NCI-H1417 (cell line): ENCODE measurements at regions not wholly inside any gene's neighbourhood (a gene's known extent, or its start where the extent isn't known, plus 50 kb on each side); places are given as distances from the start of the nearest gene placed in this dataset.
"Not testable (repeated sequence)": the region's sequence is repeated elsewhere in the genome, so short reads cannot be mapped to it uniquely, and the experiment has no call there.

ENCODE experiments used
- DNase-seq, 3 experiments: peaks; one replicate each; lab custom pipeline; 2025; lab: John Stamatoyannopoulos, UW

GRCh38 chr6:105537981-105538578 lies 135.2 kb upstream of the PREP start:
- no peak for DNase-seq

GRCh38 chr6:105536961-105537360 lies 134.1 kb upstream of the PREP start:
- no peak for DNase-seq

- DNase-seq: no peak
These were observed 130.4 kb upstream of the PREP start for GRCh38 chr6:105533301-105533700.

- DNase-seq: no peak
These were observed 123.5 kb upstream of the PREP start for GRCh38 chr6:105526225-105526872.

GRCh38 chr6:105522626-105523322 lies 119.9 kb upstream of the PREP start:
- DNase-seq: no peak

- no peak for DNase-seq
These were observed 117.1 kb upstream of the PREP start for GRCh38 chr6:105519954-105520353.

GRCh38 chr6:105518993-105519392 lies 116.1 kb upstream of the PREP start:
- not testable (repeated sequence) for DNase-seq

GRCh38 chr6:105515054-105515453 lies 112.2 kb upstream of the PREP start:
- DNase-seq: peak in 1 of 3 experiments; percentile 18

- DNase-seq: no peak
These were observed 111.4 kb upstream of the PREP start for GRCh38 chr6:105514306-105514705.

- DNase-seq: no peak
These were observed 108.8 kb upstream of the PREP start for GRCh38 chr6:105511639-105512038.

GRCh38 chr6:105510746-105511145 lies 107.9 kb upstream of the PREP start:
- no peak for DNase-seq

GRCh38 chr6:105509506-105510331 lies 106.8 kb upstream of the PREP start:
- DNase-seq: no peak

- DNase-seq: no peak
These were observed 104.9 kb upstream of the PREP start for GRCh38 chr6:105507811-105508210.

- no peak for DNase-seq
These were observed 101.8 kb upstream of the PREP start for GRCh38 chr6:105504706-105505105.

- no peak for DNase-seq
These were observed 100.8 kb upstream of the PREP start for GRCh38 chr6:105503641-105504040.

GRCh38 chr6:105501826-105502344 lies 99.0 kb upstream of the PREP start:
- DNase-seq: no peak

- no peak for DNase-seq
These were observed 98.4 kb upstream of the PREP start for GRCh38 chr6:105501246-105501645.

- no peak for DNase-seq
These were observed 97.8 kb upstream of the PREP start for GRCh38 chr6:105500693-105501092.

- no peak for DNase-seq
These were observed 97.0 kb upstream of the PREP start for GRCh38 chr6:105499931-105500330.

- DNase-seq: no peak
These were observed 96.4 kb upstream of the PREP start for GRCh38 chr6:105499136-105499870.

GRCh38 chr6:105497549-105497948 lies 94.7 kb upstream of the PREP start:
- DNase-seq: no peak

- DNase-seq: no peak
These were observed 92.6 kb upstream of the PREP start for GRCh38 chr6:105495515-105495914.
